IPS DF 6.9 (cell line): ENCODE measurements at regions not wholly inside any gene's neighbourhood (a gene's known extent, or its start where the extent isn't known, plus 50 kb on each side); places are given as distances from the start of the nearest gene placed in this dataset.

Source experiments
- DNase-seq: peaks from one replicate; pipeline ENCODE4 v3.0.0-alpha.2; 2013; ENCODE audit warnings: low read depth, low spot score
- H3K27ac ChIP-seq: one replicate; pipeline ENCODE4 v1.5.1; 2013; ENCODE audit warnings: low read length, control low read depth
- H3K27me3 ChIP-seq: 2 replicates; pipeline ENCODE4 v1.6.1; 2013; ENCODE audit warnings: mild to moderate bottlenecking, low read length; ENCODE audit not compliant: control insufficient read depth, insufficient read depth
- H3K36me3 ChIP-seq: 2 replicates; pipeline ENCODE4 v1.6.1; 2013; ENCODE audit warnings: low read length; ENCODE audit not compliant: control insufficient read depth, insufficient read depth
- H3K4me1 ChIP-seq: 2 replicates; pipeline ENCODE4 v1.6.1; 2013; ENCODE audit warnings: low read length; ENCODE audit not compliant: control insufficient read depth, insufficient read depth
- H3K4me3 ChIP-seq: 2 replicates; pipeline ENCODE4 v1.5.1; 2013; ENCODE audit warnings: mild to moderate bottlenecking, low read length
- H3K9me3 ChIP-seq: 2 replicates; pipeline ENCODE4 v1.6.1; 2013; ENCODE audit warnings: low read length, inconsistent platforms; ENCODE audit not compliant: control insufficient read depth, insufficient read depth
- WGBS: extraction: QIAGEN DNeasy Blood & Tissue Kit; methylation state at CpG from one replicate; pipeline ENCODE4 v1.1.7; 2013; ENCODE audit warnings: mixed read lengths, missing lambda C conversion rate; ENCODE audit not compliant: insufficient read length, insufficient coverage; 5-methylcytosine and 5-hydroxymethylcytosine counted together

GRCh38 chr7:16114633-16115032, 306.7 kb downstream of the CRPPA start:
- no CpG with 5 or more reads among the region's 1 CpG for WGBS
- no peaks in the 10 kb centered on the region for H3K4me1 ChIP-seq
- no peaks in the 10 kb centered on the region for H3K9me3 ChIP-seq
- no peak overlapping the region for H3K27ac ChIP-seq
- DNase-seq: no peak
- H3K4me3 ChIP-seq: no peak overlapping the region
- H3K36me3 ChIP-seq: no peaks in the 10 kb centered on the region
- H3K27me3 ChIP-seq: no peaks in the 10 kb centered on the region

- H3K9me3 ChIP-seq: no peaks in the 10 kb centered on the region
- no peak overlapping the region for H3K4me3 ChIP-seq
- H3K36me3 ChIP-seq: no peaks in the 10 kb centered on the region
- no CpG with 5 or more reads among the region's 2 CpGs for WGBS
- H3K27me3 ChIP-seq: no peaks in the 10 kb centered on the region
- H3K27ac ChIP-seq: no peak overlapping the region
- H3K4me1 ChIP-seq: no peaks in the 10 kb centered on the region
- no peak for DNase-seq
Observed at GRCh38 chr7:16114071-16114470, 307.3 kb downstream of the CRPPA start.

GRCh38 chr7:16113058-16113457, 308.3 kb downstream of the CRPPA start:
- no peak overlapping the region for H3K4me3 ChIP-seq
- H3K4me1 ChIP-seq: no peaks in the 10 kb centered on the region
- no peaks in the 10 kb centered on the region for H3K27me3 ChIP-seq
- H3K27ac ChIP-seq: no peak overlapping the region
- H3K36me3 ChIP-seq: no peaks in the 10 kb centered on the region
- DNase-seq: no peak
- H3K9me3 ChIP-seq: no peaks in the 10 kb centered on the region

GRCh38 chr7:16106869-16107268, 314.5 kb downstream of the CRPPA start:
- Histone ChIP-seq H3K4me1 (no peaks in the 10 kb centered on the region), H3K27ac (no peak overlapping the region), H3K4me3 (no peak overlapping the region), H3K27me3 (no peaks in the 10 kb centered on the region), H3K36me3 (no peaks in the 10 kb centered on the region), H3K9me3 (no peaks in the 10 kb centered on the region; the same call in none of the 2 replicates)
- no peak for DNase-seq
- WGBS: no CpG with 5 or more reads among the region's 2 CpGs

GRCh38 chr7:16106300-16106699, 315.0 kb downstream of the CRPPA start:
- Histone ChIP-seq H3K4me3 (no peak overlapping the region), H3K9me3 (no peaks in the 10 kb centered on the region; the same call in none of the 2 replicates), H3K27me3 (no peaks in the 10 kb centered on the region), H3K27ac (no peak overlapping the region), H3K4me1 (no peaks in the 10 kb centered on the region), H3K36me3 (no peaks in the 10 kb centered on the region)
- DNase-seq: no peak
- WGBS: no CpG with 5 or more reads among the region's 1 CpG

GRCh38 chr7:16099302-16099849, 322.0 kb downstream of the CRPPA start:
- no peaks in the 10 kb centered on the region for H3K36me3 ChIP-seq
- no peaks in the 10 kb centered on the region for H3K9me3 ChIP-seq
- no peaks in the 10 kb centered on the region; the same call in 1 of the 2 replicates for H3K4me1 ChIP-seq
- H3K4me3 ChIP-seq: no peak overlapping the region
- WGBS: no CpG with 5 or more reads among the region's 2 CpGs
- no peak for DNase-seq
- no peaks in the 10 kb centered on the region for H3K27me3 ChIP-seq
- H3K27ac ChIP-seq: no peak overlapping the region

GRCh38 chr7:16098585-16099179, 322.7 kb downstream of the CRPPA start:
- no peak overlapping the region for H3K4me3 ChIP-seq
- no peak for DNase-seq
- H3K27ac ChIP-seq: no peak overlapping the region
- H3K4me1 ChIP-seq: no peaks in the 10 kb centered on the region; the same call in 1 of the 2 replicates
- H3K9me3 ChIP-seq: no peaks in the 10 kb centered on the region
- no CpG with 5 or more reads among the region's 5 CpGs for WGBS
- no peaks in the 10 kb centered on the region for H3K36me3 ChIP-seq
- H3K27me3 ChIP-seq: no peaks in the 10 kb centered on the region

GRCh38 chr7:16098058-16098457, 323.3 kb downstream of the CRPPA start:
- Histone ChIP-seq H3K4me1 (no peaks in the 10 kb centered on the region; the same call in 1 of the 2 replicates), H3K4me3 (no peak overlapping the region), H3K27ac (no peak overlapping the region), H3K36me3 (no peaks in the 10 kb centered on the region), H3K27me3 (no peaks in the 10 kb centered on the region), H3K9me3 (no peaks in the 10 kb centered on the region)
- DNase-seq: no peak

GRCh38 chr7:16095171-16095950, 326.0 kb downstream of the CRPPA start:
- no peaks in the 10 kb centered on the region; the same call in 1 of the 2 replicates for H3K4me1 ChIP-seq
- no peaks in the 10 kb centered on the region for H3K9me3 ChIP-seq
- H3K4me3 ChIP-seq: no peak overlapping the region
- DNase-seq: no peak
- H3K27me3 ChIP-seq: no peaks in the 10 kb centered on the region
- no peaks in the 10 kb centered on the region for H3K36me3 ChIP-seq
- H3K27ac ChIP-seq: no peak overlapping the region
- WGBS: no CpG with 5 or more reads among the region's 3 CpGs

GRCh38 chr7:16094651-16095050, 326.7 kb downstream of the CRPPA start:
- Histone ChIP-seq H3K4me3 (no peak overlapping the region), H3K36me3 (no peaks in the 10 kb centered on the region), H3K9me3 (no peaks in the 10 kb centered on the region), H3K27me3 (no peaks in the 10 kb centered on the region), H3K4me1 (no peaks in the 10 kb centered on the region; the same call in 1 of the 2 replicates), H3K27ac (no peak overlapping the region)
- no CpG with 5 or more reads among the region's 2 CpGs for WGBS
- DNase-seq: no peak
